ENCODE measurements at regions not wholly inside any gene's neighbourhood (a gene's known extent, or its start where the extent isn't known, plus 50 kb on each side); places are given as distances from the start of the nearest gene placed in this dataset.

DNA sequence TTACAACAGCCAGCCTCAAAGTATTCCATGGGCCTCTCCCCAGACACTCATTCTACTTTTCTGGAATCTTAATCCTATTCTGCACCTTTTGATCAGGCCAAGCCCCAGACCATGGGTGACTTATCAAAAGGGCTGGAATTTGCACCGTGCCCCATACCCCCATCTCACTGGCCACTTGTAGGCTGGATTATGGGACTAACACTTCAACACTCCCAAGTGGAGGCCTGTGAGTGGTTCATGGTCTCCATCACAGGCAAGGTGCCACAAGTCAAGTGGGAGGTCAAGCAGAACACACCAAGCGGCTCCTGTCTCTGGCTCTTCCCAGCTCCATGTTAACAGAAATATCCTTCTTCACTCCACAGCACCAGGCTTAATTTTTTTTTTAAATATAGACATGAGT, 212.3 kb upstream of the HEY2 start:
- no peak for DNase-seq (ENCODE audit: low read depth, low spot score)

- no peak for DNase-seq (ENCODE audit: low read depth, low spot score)
These were observed 209.5 kb upstream of the HEY2 start for GRCh38 chr6:125539892-125540291.

DNA sequence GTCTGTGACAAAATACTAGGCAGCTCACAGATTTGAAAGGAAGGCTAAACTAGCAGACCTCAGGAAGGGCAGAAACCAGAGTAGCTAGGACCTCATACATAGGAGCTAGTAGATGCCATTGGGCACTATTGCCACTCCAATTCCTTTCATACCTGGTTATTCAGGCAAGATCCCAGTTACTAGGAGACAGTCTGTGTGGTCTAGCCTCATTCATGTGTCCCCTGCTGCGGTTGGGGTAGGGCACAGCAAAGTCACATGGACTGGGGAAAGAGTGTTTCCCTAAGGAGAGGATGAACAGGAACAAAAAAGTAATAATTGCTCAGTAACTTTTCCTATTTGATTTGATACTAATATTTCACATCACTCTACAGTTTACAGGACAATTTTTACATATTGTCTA, 204.6 kb upstream of the HEY2 start:
- DNase-seq (ENCODE audit: low read depth, low spot score) = no peak

GRCh38 chr6:125546841-125547251, 202.6 kb upstream of the HEY2 start:
- DNase-seq (ENCODE audit: low read depth, low spot score) = no peak

GRCh38 chr6:125547381-125547780, 202.1 kb upstream of the HEY2 start:
- no peak for DNase-seq (ENCODE audit: low read depth, low spot score)

- DNase-seq (ENCODE audit: low read depth, low spot score) = no peak
These were observed 200.1 kb upstream of the HEY2 start for GRCh38 chr6:125549202-125549884.

GRCh38 chr6:125550892-125551291, 198.5 kb upstream of the HEY2 start:
- DNase-seq (ENCODE audit: low read depth, low spot score) = no peak

GRCh38 chr6:125552819-125553218, 196.6 kb upstream of the HEY2 start:
- no peak for DNase-seq (ENCODE audit: low read depth, low spot score)

GRCh38 chr6:125554456-125554855, 195.0 kb upstream of the HEY2 start:
- no peak for DNase-seq (ENCODE audit: low read depth, low spot score)

GRCh38 chr6:125558241-125558843, 191.1 kb upstream of the HEY2 start:
- no peak for DNase-seq (ENCODE audit: low read depth, low spot score)

- DNase-seq (ENCODE audit: low read depth, low spot score) = no peak
These were observed 190.5 kb upstream of the HEY2 start for GRCh38 chr6:125558907-125559306.

GRCh38 chr6:125562156-125562555, 187.3 kb upstream of the HEY2 start:
- DNase-seq (ENCODE audit: low read depth, low spot score) = peak; percentile 32

DNA sequence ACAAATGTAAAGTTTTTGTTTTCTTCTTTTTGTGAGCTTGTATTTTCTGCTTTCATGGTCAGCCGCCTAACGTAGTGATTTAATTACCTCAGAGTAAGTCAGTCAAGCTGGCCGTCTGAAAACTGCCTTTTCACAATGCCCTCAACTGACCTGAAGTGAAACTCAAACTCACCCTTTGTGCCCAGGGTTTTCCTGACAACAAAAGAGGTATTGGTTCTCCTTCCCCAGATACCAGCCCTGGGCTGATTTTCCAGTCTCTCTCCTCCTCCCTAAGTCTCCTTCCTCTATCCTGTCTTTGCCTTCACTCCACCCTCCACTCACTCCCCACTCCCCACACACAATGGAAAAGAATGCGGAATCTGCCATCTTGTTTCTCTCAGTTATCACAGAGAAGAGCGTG, 184.5 kb upstream of the HEY2 start:
- no peak for DNase-seq (ENCODE audit: low read depth, low spot score)

- DNase-seq (ENCODE audit: low read depth, low spot score) = no peak
These were observed 182.0 kb upstream of the HEY2 start for GRCh38 chr6:125567407-125567806.

- no peak for DNase-seq (ENCODE audit: low read depth, low spot score)
These were observed 180.8 kb upstream of the HEY2 start for GRCh38 chr6:125568609-125569008.

- DNase-seq (ENCODE audit: low read depth, low spot score) = no peak
These were observed 178.9 kb upstream of the HEY2 start for GRCh38 chr6:125570526-125570925.

DNA sequence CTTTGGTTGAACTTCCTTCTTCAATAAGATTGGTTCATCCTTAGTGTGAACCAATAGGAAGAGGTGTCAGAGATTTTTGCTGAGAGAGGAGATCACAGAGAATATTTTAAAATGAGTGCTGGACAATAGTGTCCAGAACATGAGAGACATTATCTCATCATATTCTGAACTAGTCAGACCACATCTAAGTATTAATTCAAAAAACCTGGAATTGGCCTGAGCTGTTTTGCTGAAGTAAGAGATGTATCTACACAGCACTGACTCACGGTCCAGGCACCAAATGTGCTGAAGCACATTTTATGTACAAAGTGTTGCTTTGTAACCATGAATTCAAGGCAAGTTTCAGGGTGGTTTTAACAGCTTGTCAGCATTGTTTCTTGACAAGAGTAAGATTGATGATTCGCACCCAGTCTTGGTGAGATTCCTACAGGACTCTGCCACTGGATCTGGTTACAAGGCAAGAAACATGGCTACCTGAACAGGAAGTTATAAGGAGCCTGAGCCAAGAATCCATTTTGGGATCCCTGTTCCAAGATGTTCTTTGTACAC, 178.2 kb upstream of the HEY2 start:
- DNase-seq (ENCODE audit: low read depth, low spot score) = no peak

- DNase-seq (ENCODE audit: low read depth, low spot score) = no peak
These were observed 174.8 kb upstream of the HEY2 start for GRCh38 chr6:125574604-125575003.

- no peak for DNase-seq (ENCODE audit: low read depth, low spot score)
These were observed 172.2 kb upstream of the HEY2 start for GRCh38 chr6:125577124-125577662.

DNA sequence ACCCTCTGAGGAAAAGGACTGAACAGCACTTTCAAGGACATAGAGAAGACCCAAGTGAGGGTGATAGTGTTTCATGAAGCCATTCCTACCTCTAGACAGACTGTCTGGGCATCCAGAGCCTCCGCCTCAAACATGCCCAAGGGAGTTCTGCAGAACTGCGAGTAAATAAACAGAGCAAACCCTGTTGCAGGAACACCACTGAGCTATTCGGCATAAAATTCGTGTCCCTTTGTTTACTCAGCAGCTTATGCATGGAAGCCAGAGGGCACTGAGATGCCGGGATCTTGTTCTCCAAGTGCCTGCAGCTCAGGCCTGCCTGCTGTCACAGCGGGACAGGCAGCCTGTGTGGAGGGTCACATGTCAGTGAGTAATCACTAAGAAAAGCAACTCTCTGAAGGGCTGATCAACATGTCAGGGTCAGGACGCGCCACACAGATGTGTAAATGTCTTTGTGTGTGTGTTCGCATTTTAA, 164.9 kb upstream of the HEY2 start:
- peak; percentile 97 for DNase-seq (ENCODE audit: low read depth, low spot score)

DNA sequence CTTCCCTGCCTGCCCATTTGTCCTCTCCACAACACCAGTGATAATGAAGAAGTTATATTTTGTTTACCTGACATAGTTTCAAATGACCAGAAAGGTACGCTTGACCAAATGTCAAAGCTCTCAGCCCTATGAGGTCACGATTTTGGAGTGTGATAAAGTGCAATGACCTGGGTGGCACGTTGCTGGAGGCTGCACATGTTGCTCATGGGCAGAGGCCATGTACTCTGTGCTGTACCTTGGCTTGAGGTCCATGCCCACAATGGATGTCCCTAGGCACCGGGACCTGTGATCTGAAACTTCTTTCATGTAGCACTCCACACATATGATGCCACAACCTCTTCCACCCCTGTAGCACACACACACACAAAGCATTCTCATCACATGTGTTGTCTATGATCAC, 164.0 kb upstream of the HEY2 start:
- DNase-seq (ENCODE audit: low read depth, low spot score) = no peak

DNA sequence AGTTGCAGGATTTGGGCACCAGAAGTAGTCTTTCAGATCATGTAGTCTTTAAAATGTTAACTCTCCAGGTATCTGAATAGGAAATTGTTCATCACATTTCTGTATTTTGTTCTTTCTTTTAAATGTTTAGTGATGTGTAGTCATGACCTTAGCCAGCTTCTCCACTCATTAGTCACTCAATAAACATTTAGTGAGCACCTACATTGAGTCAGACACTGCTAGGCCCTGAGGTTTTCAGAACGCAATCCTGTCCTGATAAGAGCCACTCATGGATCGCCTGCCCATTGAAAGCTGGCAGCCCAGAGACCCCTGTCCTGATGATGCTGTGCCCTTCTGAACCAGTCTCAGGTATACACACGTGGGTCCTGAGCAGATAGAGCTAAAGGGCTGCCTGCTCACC, 163.4 kb upstream of the HEY2 start:
- DNase-seq (ENCODE audit: low read depth, low spot score) = no peak

DNA sequence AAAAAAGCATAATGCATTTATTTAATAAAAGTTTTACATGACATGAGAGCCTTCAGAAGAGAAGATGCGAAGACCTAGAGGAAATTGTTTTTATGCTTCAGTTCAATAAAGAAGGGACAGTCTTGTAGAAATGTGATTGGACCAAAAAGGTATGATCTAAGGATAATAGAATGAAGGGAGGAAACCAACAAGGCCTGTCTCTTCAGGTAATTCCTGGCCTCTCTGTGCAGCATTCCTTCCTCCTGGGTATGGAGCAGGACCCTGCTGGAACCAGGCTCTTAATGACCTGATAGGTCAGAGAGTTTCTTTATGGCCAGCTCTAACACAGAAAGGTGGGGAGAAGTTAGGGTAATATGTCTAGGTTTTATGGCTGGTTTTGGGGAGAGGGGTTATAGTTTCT, 162.8 kb upstream of the HEY2 start:
- DNase-seq (ENCODE audit: low read depth, low spot score) = no peak

Measured in smooth muscle cell of the brain vasculature (primary cell).